Hematopoietic multipotent progenitor cell treated with erythropoietin and hydrocortisone succinate and interleukin-3 and kit ligand, for 4 days (in vitro differentiated cells): ENCODE measurements at regions not wholly inside any gene's neighbourhood (a gene's known extent, or its start where the extent isn't known, plus 50 kb on each side); places are given as distances from the start of the nearest gene placed in this dataset.

Experiments
- DNase-seq: peaks from one replicate; pipeline ENCODE4 v3.0.0-alpha.2; 2015

DNA sequence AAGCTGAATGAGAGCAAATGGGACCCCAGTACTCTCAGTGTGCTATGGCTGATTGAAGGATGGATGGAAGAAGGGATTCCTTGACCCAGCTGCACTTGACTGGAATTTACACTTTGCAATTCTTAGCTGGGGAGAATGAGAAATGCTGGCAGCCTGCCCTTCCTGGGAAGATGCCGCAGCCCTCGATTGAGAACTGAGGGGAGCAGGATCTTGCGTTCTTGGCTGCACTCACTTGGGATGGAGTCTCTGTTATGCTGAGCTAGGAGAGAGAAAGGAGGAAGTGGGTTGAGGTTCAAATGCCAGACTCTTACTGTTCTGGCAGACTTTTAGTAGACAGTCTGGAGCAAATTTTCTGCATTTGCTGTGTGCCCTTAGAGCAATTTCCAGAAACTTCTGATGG lies 221.2 kb downstream of the FNDC1 start:
- no peak for DNase-seq

DNA sequence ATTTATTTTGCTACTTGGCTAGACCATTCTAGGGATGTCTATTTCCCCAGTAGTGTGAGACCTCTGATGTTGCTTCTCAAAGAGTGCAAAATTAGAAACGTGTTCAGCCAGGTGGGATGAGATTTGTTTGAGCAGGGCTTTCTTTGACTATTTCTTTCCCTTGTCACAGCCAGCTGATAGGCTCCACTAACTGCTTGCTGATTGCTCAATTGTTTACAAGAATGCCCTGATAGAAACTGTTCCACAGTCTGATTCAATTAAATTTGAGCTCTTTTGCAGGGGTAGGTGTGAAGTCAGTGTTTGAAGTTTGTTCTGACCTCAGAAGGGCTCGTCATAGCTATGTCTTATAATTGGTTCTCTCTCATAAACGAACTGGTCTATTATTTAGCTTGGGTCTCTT lies 220.5 kb downstream of the FNDC1 start:
- DNase-seq, result no peak

DNA sequence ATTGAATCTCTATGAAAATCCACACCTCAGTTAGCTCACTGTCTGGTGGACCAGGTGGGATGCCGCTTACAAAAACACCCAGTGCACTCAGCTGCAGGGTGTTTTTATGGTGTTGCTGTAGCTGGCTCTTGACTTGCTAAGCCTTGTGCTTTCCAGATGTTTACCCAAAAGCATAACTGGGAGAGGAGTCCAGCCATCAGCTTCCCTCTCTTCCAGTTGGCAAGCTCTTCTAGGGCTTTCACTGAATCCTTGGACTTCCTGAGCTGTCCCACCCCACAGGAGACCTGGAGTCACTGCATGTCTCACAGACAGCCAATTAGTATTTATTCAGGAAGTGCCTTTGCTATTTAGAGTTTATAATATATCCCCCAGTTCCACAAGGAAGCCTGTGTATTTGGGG lies 210.9 kb downstream of the FNDC1 start:
- no peak for DNase-seq

DNA sequence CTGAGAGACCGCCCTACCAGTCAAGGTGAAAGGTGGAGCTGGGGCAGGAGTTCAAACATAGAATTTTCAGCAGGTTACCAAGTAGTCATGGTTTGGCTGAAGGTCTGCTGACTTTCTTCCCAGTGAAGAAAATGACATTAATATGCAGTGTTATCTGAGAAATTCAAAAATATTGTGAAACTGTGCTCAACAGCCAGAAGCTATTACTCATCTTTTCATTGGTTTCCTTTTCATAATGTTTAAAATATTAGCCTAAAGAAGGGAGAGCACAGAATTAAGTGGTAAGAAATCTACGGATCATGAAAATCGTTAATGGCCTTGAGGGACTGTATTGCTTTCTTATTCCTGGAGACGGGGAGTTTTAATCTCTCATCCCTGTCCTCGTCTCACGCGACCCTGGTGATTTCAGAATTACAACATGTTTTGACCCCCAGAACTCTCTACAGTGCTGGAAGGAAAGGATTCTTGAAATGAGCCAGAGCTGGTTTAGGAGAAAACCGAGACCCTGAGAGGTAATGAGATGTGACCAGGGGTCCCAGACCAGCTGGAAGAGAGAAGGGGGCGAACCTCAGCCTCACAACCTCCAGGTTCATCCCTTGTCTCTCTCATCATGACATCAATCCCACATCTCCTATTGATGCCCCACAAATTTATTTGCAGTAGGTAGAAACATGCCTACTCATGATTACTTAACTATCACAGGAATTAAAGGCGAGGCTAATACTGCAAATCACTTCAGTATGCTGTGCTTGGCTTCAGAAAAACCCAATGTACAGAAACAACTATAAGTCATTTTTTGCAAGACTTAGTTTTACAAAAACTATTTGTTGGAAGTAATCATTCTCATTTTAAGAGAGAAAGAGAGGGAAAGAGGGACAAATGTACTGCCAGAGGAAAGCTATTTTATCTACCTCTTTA lies 209.5 kb downstream of the FNDC1 start:
- DNase-seq, result no peak

DNA sequence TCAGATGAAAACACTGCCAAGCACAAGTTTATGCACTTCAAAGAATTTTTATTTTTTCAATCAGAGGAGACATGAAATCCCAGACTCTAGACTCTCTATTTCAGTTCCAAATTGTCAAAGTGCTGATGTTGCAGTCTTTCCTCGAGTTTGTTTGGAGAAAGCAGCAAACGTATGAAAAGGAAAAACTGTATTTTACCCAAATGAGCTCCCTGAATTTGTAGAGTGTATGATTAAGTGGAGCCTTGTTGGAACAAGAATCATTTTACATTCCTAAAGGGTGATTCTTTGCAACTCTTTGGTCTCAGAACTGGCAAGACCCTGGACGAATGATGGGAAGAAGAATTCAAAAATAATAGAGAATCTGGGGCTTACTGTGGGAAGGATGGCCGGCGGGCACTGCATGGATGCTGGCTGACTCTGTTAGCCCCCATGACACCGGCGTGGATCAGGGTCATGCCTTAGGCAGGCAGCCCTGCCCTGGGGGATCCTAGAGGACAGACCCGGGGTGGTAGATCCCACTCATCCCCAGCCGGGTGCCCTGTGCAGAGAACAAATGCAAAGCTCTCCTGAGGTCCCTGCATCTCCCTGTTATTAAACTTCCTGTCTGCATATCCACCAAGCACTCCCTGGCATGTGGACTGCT lies 207.4 kb downstream of the FNDC1 start:
- no peak for DNase-seq

DNA sequence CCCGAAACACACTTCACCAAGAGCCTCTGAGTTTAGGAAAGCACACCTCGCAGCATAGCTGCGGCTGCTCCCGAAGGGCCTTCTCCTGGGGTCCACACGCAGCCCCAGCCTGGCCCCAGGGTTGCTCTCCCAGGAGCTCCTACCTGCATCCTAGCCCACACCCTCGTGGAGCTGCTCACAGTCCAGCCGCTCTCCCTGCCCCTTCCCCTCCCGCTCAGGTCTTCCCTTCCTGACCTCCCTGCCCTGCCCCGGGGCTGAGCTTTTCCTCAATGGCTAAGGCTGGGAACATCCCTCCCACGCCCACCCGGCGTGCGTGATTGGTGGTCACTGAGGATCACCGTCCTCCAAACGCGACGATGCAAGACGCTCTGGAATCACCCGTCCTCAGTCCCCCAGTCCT lies 205.8 kb downstream of the FNDC1 start:
- no peak for DNase-seq

DNA sequence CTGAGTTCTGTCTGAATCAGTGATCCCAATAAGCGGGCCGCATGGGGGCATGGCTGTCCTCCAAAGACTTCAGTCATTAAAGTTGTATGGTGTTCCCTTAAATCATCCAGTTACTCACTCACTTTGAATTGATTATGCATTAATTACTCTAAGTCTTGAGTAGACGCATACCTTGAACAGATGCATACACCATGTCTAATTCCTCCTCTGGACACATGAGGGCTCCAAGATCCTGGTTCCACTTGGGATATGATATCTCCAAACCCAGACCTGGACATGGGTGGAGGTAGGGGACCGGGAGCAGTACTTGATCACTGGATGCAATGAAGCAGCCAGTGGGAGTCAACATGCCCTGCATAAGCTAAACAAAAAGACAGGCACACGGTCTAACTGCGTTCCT lies 204.5 kb downstream of the FNDC1 start:
- no peak for DNase-seq

DNA sequence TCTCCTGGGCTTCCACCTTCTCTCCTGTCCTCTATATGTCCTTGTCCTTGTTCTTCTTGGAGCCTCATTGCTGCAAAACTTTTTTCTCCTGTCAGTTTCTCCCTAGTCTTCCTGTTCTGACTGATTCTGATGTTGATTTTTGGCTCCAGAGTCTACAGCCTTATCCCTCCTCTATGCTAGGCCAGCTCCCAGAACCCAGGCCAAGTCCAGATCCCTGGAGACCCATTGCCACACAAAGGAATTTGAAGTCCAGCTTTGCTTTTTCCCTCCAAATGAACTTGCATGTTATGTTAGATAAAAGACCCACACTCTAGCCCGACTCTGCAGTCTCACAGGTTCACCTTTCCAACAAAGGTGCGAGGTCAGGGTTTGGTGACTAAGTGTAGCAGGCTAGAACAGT lies 203.1 kb downstream of the FNDC1 start:
- no peak for DNase-seq

DNA sequence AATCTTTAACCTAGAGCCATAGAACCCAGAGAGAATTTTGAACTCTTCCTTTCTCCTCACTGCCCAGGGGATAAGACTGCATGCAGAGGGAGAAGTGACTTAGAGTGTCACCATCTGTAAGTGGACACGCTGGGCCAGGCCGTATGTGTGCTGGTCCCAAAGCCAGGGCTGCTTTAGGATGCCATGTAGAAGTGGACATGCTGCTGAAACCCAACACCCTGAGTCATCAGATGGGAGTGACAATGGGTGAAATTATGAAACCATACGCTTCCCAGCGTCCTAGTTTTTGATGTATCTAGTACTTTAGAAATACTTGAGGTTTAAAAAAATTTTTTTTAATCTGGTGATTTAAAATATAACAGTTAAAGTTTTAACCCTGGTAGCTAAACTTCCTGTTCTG lies 191.1 kb downstream of the FNDC1 start:
- DNase-seq, result no peak

DNA sequence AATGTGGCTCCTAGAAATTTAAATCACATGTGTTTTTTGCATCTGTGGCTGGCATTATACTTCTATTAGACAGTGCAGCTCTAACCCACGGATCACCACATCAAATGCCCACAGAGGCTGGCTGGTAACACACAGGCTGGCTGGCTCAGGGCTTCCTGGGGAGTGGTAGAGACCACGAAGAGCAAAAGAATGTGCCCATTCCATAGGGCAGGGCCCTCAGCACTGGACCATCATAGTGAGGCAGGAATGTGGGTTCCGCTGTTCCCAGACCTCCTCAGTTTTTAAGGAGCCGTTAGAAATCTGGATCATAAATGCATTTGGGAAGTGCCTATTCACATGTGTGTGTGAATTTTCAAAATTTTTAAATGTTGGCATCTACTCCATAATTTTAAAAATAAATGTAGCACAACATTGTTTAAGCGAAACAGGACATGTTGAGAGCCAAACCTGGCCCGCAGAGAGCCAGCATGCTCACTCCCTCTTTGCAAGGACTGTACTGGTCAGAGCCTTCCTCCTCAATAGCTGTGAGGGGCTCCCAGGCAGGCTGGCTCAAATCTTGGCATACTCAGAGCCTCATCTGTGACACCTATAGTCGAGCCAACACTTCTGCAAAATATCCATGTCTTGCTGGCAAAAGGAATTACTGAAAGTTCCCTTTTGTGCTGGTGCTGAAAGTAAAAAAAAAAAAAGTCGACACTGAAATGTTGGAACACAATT lies 190.5 kb downstream of the FNDC1 start:
- DNase-seq, result no peak

DNA sequence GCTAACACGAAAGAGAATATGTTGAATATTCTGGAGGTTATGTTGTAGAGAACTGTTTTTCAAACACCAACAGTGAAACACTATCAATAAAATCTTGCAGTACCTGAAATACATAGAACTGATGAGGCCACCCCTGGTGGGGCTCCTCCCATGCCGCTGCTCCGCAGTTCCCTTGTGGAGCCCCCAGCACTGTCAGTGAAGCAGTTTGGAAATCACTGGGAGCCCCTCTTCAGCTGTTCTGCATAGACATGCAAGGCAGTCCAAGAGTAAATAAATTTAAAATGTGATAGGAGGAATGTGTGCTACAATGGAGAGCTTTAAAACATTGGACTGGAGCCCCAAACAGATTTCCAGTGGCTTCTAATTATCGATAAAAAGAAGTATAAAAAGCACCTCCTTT lies 189.4 kb downstream of the FNDC1 start:
- no peak for DNase-seq

DNA sequence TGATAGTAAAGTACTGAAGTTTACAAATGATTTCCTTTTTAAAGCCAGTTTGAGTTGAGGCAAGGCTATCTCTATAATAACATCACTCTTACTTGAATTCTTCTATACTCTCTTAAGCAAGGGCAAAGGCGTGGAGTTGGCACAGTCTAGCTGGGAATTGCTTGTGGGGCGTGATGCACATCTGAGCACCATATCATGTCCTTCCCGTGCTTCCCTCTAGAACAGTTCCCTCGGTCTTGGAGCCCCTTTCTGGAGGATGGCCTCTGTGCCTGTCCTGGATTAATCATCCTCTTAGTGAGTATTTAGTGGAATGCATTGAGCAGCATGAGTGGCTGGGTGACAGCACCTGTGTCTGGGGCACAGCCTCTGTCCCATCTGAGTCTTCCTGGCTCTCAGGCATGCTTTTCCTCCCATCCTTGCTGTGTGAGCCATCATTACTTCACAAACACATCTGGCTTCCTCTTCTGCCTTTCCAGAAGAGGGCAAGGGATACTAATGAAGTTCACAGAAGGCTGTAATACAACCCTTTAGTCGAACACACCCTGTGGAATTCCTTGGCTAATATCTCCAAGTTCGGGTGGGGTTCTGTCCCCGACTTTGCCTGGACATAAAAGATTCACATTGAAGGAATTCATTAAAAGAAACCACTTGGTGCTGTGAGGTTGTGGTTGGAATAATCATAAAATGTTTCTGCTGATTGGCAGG lies 188.2 kb downstream of the FNDC1 start:
- DNase-seq, result no peak

DNA sequence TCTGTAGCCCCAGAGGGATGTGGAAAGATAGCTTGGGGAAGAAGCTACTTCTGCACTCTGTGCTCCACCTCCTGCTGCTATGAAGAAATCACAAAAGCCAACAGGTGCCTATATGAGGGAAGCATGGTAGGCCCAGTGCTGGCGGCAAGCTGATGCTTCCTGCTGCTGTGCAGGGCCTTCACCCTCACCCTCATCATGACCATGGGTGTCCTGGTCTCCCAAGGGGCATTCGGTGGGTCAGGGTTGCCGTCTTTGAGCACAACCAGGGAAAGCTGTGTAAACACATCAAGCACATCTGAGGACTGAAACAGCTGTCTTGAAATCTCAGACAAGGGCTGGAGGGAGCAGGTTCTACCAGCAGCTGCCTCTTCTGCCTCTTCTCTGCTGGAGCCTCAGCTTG lies 184.0 kb downstream of the FNDC1 start:
- DNase-seq, result no peak

DNA sequence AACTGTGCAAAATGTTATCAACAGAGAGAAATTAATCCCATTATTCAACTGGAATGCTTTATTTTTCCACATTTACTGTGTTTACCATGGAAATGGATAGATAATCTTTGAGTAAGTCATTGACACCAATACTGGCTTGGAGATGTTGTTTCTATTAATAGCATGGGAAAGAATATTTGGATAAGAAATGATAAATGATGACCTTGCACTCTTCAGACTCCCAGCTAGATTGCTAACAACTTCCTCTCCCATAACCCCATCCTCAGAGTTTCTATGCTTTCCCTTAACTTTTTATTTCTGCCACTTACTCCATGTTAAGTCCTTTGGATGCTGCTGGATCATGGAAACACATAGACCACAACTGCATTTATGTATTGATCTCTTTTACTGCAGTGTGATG lies 182.5 kb downstream of the FNDC1 start:
- DNase-seq, result no peak

DNA sequence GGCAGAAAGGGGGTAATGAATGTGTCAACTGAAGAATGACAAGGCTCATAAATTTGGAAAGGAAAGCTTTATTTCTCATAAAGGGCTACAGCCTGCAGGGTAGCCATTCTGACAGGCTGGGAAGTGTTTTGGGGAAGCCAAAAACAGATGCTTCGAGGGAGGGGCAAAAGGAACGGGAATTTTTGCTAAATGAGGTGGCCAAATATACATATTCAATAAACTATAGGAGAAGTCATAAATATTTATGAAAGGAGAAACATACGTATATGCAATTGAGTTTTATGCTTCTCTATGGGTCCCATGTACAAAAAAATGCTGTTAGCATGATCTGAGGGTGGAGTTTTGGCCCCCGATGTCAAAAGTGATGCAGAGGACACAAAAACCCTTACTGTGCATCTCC lies 180.7 kb downstream of the FNDC1 start:
- no peak for DNase-seq

DNA sequence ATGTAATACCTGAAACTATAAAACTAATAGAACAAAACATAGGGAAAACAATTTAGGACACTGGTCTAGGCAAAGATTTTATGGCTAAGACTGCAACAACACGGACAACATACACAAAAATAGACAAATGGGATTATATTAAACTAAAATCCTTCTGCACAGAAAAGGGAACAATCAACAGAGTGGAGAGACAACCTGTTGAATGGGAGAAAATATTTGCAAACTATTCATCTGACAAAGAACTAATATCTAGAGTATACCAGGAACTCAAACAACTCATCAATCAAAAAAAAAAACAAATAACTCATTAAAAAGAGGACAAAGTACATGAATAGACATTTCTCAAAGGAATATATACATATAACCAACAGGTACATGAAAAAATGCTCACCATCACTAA lies 174.5 kb downstream of the FNDC1 start:
- no peak for DNase-seq

DNA sequence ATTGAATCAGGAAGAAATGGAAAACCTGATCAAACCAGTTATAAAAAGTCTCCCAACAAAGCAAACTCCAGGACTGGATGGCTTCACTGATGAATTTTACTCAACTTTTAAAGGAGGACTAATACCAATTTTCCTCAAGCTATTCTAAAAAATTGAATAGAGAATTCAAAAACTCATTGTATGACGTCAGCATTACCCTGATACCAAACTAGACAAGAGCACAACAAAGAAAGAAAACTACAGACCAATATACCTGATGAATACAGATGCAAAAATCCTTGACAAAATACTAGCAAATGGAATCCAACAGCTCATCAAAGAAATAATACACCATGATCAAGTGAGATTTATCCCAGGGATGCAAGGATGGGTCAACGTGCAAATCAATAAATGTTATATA lies 172.9 kb downstream of the FNDC1 start:
- no peak for DNase-seq

DNA sequence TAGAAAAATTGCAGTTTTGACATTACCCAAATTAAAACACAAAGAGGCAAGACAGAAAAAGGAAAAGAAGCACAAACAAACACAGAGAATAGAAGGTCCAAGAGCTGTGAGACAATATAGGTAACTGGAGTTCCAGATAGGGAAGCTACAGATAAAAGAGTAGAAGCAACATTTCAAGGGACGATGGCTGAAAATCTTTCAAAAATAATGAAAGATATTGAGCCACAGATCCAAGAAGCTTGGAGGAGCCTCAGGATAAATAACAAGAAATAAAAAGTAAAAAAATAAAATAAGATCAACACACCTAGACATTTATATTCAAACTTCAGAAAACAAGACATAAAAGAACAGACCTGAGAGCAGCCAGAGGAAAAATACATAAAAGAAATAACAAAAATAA lies 164.9 kb downstream of the FNDC1 start:
- no peak for DNase-seq

DNA sequence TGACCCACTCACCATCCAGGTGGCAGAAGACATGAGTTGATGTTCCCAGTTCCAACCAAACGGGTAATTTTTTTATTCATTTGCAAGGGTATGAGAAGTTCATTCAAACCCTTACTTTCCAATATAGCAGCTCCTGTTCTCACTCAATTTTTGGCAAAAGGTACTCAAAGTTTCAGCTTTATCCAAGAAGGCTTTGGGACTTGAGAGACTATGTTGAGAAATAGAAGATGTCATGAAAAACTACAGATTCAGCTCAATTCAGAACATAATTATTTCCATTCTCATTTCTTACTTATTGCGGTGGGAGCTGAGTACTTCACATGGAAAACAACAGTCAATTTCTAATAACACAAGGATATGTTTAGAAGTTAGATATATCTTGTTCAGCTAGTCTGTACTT lies 162.3 kb downstream of the FNDC1 start:
- DNase-seq, result no peak

DNA sequence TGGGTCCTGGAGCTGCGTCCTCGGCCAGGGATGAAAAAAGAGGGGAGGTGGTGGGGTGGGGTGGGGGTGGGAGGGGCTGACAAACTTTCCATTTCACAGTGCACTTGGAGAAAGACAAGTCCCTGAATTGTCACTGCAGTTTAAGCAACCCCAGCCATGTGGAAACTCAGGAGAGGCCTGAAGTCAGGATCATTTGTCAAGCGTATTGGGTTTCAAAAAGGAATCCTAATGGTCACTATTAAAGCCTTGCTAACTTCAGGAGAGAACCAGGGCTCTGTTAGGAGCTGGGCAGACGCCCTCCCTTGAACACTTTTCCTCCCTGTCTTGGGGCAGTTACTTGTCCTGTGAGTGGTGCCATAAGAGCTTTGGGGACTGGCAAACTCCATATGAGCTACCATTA lies 159.9 kb downstream of the FNDC1 start:
- no peak for DNase-seq

DNA sequence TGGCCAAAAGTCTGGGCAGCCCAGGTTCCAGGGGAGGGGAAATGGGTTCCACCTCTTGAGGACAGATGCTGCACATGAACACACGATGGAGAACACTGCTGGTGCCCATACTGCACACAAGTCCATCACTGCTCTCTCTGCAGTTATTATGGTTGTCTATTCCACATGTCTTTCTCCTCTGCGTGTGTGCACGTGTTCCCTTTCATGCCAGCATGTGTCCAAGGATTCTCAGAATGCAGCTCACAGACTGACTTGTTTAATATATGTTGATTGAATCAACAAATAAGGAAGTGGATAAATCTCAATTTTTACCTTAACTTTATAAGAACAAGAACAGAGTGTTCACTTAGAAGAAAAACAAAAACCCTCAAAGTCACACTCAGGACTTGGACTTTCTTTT lies 158.9 kb downstream of the FNDC1 start:
- no peak for DNase-seq

DNA sequence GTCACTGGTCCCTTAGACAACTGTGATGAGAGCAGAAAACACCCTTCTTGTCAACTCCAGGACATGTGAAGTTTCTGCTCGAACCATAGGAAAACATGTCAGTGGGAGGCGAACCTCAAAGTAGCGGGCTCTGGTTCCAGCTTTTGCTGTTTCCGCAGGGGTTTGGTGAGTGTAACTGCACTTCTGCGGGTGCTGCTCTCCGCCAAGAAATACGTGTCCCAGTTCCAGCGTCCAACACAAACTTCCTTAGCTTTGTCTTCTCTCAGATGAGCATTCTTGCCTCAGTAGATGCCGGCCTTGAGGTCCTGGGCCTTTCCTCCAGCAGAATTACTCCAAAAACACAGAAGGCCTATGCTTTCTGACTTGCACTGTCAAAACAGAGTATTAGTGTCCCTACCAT lies 156.3 kb downstream of the FNDC1 start:
- DNase-seq, result no peak

DNA sequence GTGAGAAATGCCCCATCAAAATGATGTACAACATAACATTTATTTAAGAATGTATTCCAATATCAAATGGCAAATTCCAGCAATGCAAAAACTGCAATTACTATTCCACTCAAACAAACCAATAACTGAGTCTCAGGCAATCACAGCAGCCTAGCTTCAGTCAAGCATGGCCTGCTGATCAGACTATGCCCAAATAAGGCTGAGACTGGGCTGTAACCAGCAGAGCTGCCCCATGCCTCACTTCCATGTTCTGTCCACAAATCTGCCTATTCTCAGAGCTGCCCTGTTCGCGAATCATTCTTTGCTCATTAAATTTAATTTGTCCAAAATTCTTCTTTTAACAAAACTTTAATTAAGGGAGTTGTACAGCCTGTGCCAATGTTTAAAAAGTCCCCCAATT lies 155.4 kb downstream of the FNDC1 start:
- DNase-seq, result no peak
